ENCODE measurements at regions not wholly inside any gene's neighbourhood (a gene's known extent, or its start where the extent isn't known, plus 50 kb on each side); places are given as distances from the start of the nearest gene placed in this dataset.
A peak's percentile ranks its signal among the peaks of the same experiment; 100 is the strongest.

- no peaks in the 10 kb centered on the region for H3K4me1 ChIP-seq (ENCODE audit: control insufficient read depth in 5 of 5, insufficient read depth in 5 of 5, low read length in 5 of 5)
- H3K36me3 ChIP-seq (ENCODE audit: control insufficient read depth in 4 of 4, insufficient read depth in 4 of 4, low read length in 4 of 4), result no peaks in the 10 kb centered on the region
- H3K27me3 ChIP-seq (ENCODE audit: control insufficient read depth in 3 of 3, insufficient read depth in 3 of 3, low read length in 2 of 3), result peaks cover 0 to 3% (median 0%) of the 10 kb centered on the region in 3 donors
- H3K27ac ChIP-seq (ENCODE audit: low read depth in 1 of 2, low read length in 1 of 2), result no peak overlapping the region
- H3K9ac ChIP-seq (ENCODE audit: insufficient read depth in 1 of 2, low read length in 2 of 2), result no peak overlapping the region
- DNase-seq (no peak), ATAC-seq (ENCODE audit: insufficient read depth, low FRiP score) (no peak)
- no peaks in the 10 kb centered on the region for H3K9me3 ChIP-seq (ENCODE audit: control insufficient read depth in 4 of 4, insufficient read depth in 3 of 4, low read length in 3 of 4)
- TF ChIP-seq CTCF (IDR thresholded peaks at IDR 0.05; ENCODE audit: control extremely low read depth, extremely low read depth), result no peak
- H3K4me3 ChIP-seq, result no peak overlapping the region
- 51 to 55% methylated on average over 3 of the region's 3 CpGs for WGBS, 2 donors
Observed at GRCh38 chrX:150262456-150262855, 100.7 kb upstream of the MAMLD1 start.

DNA sequence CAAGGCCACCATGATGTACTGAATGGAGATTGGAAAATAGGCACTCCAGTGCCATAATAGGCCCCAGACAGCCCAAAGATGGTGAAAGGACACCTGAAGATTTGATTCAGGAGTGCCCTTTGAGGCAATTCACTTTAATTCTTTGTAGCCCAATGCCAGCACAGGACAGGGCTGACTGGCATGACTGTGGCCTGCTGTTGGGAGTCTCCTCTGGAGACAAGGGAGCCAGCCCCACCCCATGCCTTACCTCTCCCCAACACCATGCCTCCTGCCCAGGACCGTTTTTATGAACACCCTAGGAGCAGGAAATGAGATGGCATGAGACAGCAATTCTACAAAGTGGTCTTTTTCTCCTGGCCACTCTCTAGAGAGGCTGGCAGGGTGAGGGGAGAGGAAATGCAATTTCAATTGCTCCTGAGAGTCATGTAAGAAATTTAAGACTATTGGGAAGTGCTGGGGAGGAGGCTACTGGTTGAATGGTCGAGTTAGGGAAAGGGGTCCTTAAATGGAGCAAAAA is 94.2 kb upstream of the MAMLD1 start:
- ATAC-seq (ENCODE audit: insufficient read depth, low FRiP score), result no peak
- no peaks in the 10 kb centered on the region for H3K36me3 ChIP-seq (ENCODE audit: control insufficient read depth in 4 of 4, insufficient read depth in 4 of 4, low read length in 4 of 4)
- no peaks in the 10 kb centered on the region for H3K27me3 ChIP-seq (ENCODE audit: control insufficient read depth in 3 of 3, insufficient read depth in 3 of 3, low read length in 2 of 3)
- whole genome bisulfite sequencing, 2 donors, result 15 to 20% methylated on average over 2 of the region's 2 CpGs
- peaks cover 0 to 2% (median 0%) of the 10 kb centered on the region in 4 donors for H3K9me3 ChIP-seq (ENCODE audit: control insufficient read depth in 4 of 4, insufficient read depth in 3 of 4, low read length in 3 of 4)
- H3K4me3 ChIP-seq, result no peak overlapping the region
- no peak for DNase-seq
- no peak overlapping the region for H3K27ac ChIP-seq (ENCODE audit: low read depth in 1 of 2, low read length in 1 of 2)
- no peaks in the 10 kb centered on the region for H3K4me1 ChIP-seq (ENCODE audit: control insufficient read depth in 5 of 5, insufficient read depth in 5 of 5, low read length in 5 of 5)
- no peak for TF ChIP-seq CTCF (IDR thresholded peaks at IDR 0.05; ENCODE audit: control extremely low read depth, extremely low read depth)
- no peak overlapping the region for H3K9ac ChIP-seq (ENCODE audit: insufficient read depth in 1 of 2, low read length in 2 of 2)

DNA sequence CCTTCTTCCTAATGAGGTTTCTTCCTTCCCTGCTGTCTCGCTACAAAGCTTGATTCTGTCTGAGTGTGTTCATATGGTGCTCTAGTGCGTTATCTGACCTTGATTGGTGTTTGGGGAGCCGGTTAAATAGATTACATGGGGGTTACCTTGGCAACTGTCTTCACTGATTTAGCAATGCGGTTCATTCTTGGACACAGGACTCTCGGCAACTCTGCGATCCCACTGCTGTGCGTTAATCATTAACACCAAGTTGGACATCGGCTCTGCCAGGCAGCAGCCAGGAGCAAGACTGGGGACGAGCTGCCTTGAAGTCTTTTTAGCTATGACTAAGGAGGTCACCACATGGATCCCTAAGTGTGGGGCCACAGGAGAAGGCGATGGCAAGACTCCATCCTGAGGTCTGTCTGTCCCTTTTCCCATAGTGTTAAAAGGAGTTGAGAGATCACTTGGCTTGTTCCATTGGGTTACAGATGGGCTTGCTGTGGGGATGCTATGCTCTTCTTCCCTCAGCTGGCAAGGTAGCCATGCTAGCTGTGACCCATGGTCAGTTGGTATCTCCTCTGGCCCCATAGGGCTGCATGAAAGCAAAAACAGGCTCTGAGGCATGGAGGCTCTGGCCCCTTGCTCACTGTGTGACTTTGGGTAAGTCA is 93.4 kb upstream of the MAMLD1 start:
- Histone ChIP-seq H3K27ac (ENCODE audit: low read depth in 1 of 2, low read length in 1 of 2) (no peak overlapping the region), H3K4me3 (no peak overlapping the region), H3K27me3 (ENCODE audit: control insufficient read depth in 3 of 3, insufficient read depth in 3 of 3, low read length in 2 of 3) (no peaks in the 10 kb centered on the region), H3K36me3 (ENCODE audit: control insufficient read depth in 4 of 4, insufficient read depth in 4 of 4, low read length in 4 of 4) (no peaks in the 10 kb centered on the region), H3K9me3 (ENCODE audit: control insufficient read depth in 4 of 4, insufficient read depth in 3 of 4, low read length in 3 of 4) (peaks cover 0 to 2% (median 0%) of the 10 kb centered on the region in 4 donors), H3K9ac (ENCODE audit: insufficient read depth in 1 of 2, low read length in 2 of 2) (no peak overlapping the region), H3K4me1 (ENCODE audit: control insufficient read depth in 5 of 5, insufficient read depth in 5 of 5, low read length in 5 of 5) (no peaks in the 10 kb centered on the region)
- DNase-seq, result peak; percentile 12 to 53 (median 22)
- no peak for ATAC-seq (ENCODE audit: insufficient read depth, low FRiP score)
- no peak for TF ChIP-seq CTCF (IDR thresholded peaks at IDR 0.05; ENCODE audit: control extremely low read depth, extremely low read depth)
- 54 to 80% methylated on average over 10 of the region's 10 CpGs for WGBS, 2 donors
